Suprapubic skin (tissue), 3 donors: ENCODE measurements at regions not wholly inside any gene's neighbourhood (a gene's known extent, or its start where the extent isn't known, plus 50 kb on each side); places are given as distances from the start of the nearest gene placed in this dataset.

Experiments
- POLR2A ChIP-seq, 2 donors: fragments of 450-650 bp; IDR thresholded peaks; one replicate each; pipeline ENCODE4 v1.6.1; 2017; ENCODE audit warnings: antibody characterized with exemption in 2 of 2, mild to moderate bottlenecking in 2 of 2, moderate library complexity in 2 of 2
- TF ChIP-seq, protein P1 (sequence below), 2 donors: fragments of 200-600 bp in 1 of 2; fragments of 450-650 bp in 1 of 2; sonication (generic) in 1 of 2; IDR thresholded peaks; one replicate each; pipeline ENCODE4 v1.5.1; 2016 to 2019; ENCODE audit warnings: antibody characterized with exemption in 2 of 2, mild to moderate bottlenecking in 1 of 2, moderate library complexity in 1 of 2

DNA sequence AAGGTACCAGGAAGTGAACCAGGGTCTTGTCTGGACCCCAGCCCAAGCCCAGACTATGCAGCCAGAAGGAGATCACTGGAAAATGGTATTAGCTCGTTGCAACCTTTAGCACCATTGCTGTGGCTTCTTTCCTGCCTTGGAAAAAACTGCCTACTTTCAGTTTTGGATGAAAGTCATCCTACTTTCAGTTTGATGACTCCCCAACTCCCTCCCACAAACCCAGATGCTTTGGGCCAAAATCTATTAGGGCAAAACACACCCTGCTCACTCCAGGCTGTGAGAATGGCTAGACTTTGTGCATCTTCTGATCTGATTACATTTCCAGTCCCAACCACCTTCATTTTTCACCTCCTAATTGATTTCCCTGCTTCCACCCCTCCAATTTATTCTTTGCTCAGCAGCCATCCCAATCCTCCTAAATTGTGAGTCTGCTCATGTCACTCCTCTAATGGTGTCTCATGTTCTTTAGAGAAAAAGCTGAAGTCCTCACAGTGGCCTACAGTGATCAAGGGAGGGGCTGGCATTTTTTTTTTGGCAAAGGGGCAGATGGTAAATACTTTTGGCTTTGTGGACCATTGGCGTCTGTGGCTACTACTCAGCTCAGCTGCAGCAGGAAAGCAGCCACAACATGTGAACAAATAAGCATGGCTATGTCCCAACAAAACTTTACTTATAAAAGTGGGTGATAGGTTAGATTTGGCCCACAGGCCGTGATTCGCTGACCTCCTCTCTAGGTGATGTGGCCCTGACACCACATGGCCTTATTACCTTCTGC, 368.7 kb downstream of the SLC4A3 start:
- TF ChIP-seq, protein P1, sequence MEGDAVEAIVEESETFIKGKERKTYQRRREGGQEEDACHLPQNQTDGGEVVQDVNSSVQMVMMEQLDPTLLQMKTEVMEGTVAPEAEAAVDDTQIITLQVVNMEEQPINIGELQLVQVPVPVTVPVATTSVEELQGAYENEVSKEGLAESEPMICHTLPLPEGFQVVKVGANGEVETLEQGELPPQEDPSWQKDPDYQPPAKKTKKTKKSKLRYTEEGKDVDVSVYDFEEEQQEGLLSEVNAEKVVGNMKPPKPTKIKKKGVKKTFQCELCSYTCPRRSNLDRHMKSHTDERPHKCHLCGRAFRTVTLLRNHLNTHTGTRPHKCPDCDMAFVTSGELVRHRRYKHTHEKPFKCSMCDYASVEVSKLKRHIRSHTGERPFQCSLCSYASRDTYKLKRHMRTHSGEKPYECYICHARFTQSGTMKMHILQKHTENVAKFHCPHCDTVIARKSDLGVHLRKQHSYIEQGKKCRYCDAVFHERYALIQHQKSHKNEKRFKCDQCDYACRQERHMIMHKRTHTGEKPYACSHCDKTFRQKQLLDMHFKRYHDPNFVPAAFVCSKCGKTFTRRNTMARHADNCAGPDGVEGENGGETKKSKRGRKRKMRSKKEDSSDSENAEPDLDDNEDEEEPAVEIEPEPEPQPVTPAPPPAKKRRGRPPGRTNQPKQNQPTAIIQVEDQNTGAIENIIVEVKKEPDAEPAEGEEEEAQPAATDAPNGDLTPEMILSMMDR (IDR thresholded peaks at IDR 0.05): no peak
- no peak for TF ChIP-seq POLR2A (IDR thresholded peaks at IDR 0.05)
